PC-3 (cell line): ENCODE measurements at regions not wholly inside any gene's neighbourhood (a gene's known extent, or its start where the extent isn't known, plus 50 kb on each side); places are given as distances from the start of the nearest gene placed in this dataset.

Experiments
- CTCF ChIP-seq: fragments of 300-600 bp; sonication (generic); conservative IDR thresholded peaks from 2 replicates; pipeline ENCODE4 v1.5.1; 2017; ENCODE audit warnings: antibody characterized with exemption, low read depth, mild to moderate bottlenecking, low read length
- EZH2 ChIP-seq: fragments of 300-600 bp; sonication (generic); IDR thresholded peaks from one replicate; pipeline ENCODE4 v1.6.1; 2017; ENCODE audit warnings: antibody characterized with exemption, mild to moderate bottlenecking, low read length; ENCODE audit not compliant: unreplicated experiment

- TF ChIP-seq CTCF: no peak
- TF ChIP-seq EZH2: no peak
These were observed 100.5 kb downstream of the TMEM174 start for GRCh38 chr5:73273379-73274050.
